GM23338 (cell line): ENCODE measurements at regions not wholly inside any gene's neighbourhood (a gene's known extent, or its start where the extent isn't known, plus 50 kb on each side); places are given as distances from the start of the nearest gene placed in this dataset.
A peak's percentile ranks its signal among the peaks of the same experiment; 100 is the strongest.

Source experiments
- ATAC-seq: fragments of 200-7000 bp; cut with Tn5 transposase; 3 replicates; pipeline ENCODE4 v1.9.1; 2020
- DNase-seq: peaks from one replicate; pipeline ENCODE4 v3.0.0-alpha.2; 2015; ENCODE audit warnings: low spot score
- H2AFZ ChIP-seq: fragments of 200-600 bp; sonication (generic); 2 replicates; pipeline ENCODE4 v1.8.0; 2016; ENCODE audit warnings: antibody characterized with exemption, mild to moderate bottlenecking, moderate library complexity
- H3F3A ChIP-seq: fragments of 200-600 bp; sonication (generic); replicated peaks from 2 replicates; pipeline ENCODE4 v1.8.0; 2017; ENCODE audit warnings: antibody characterized with exemption, mixed run types, low read depth
- H3K27ac ChIP-seq: fragments of 200-600 bp; sonication (generic); 2 replicates; pipeline ENCODE4 v1.6.1; 2016; ENCODE audit warnings: low read depth
- H3K27me3 ChIP-seq: fragments of 200-600 bp; sonication (generic); 2 replicates; pipeline ENCODE4 v1.8.0; 2016; ENCODE audit warnings: mild to moderate bottlenecking, mixed run types, moderate library complexity; ENCODE audit not compliant: insufficient read depth
- H3K36me3 ChIP-seq: fragments of 200-600 bp; sonication (generic); 2 replicates; pipeline ENCODE4 v1.8.0; 2016; ENCODE audit warnings: mild to moderate bottlenecking; ENCODE audit not compliant: insufficient read depth
- H3K4me1 ChIP-seq: fragments of 200-600 bp; sonication (generic); 2 replicates; pipeline ENCODE4 v1.8.0; 2016; ENCODE audit warnings: mild to moderate bottlenecking, moderate library complexity; ENCODE audit not compliant: insufficient read depth
- H3K4me2 ChIP-seq: fragments of 200-600 bp; sonication (generic); 2 replicates; pipeline ENCODE4 v1.7.1; 2017; ENCODE audit warnings: mixed run types
- H3K4me3 ChIP-seq: fragments of 200-600 bp; sonication (generic); 2 replicates; pipeline ENCODE4 v1.6.1; 2016; ENCODE audit warnings: mixed run types
- H3K79me2 ChIP-seq: fragments of 200-600 bp; sonication (generic); replicated peaks from 2 replicates; pipeline ENCODE4 v1.8.0; 2017; ENCODE audit warnings: mild to moderate bottlenecking; ENCODE audit not compliant: insufficient read depth
- H3K9me2 ChIP-seq: fragments of 200-600 bp; sonication (generic); 2 replicates; pipeline ENCODE4 v1.8.0; 2017; ENCODE audit not compliant: insufficient read depth
- H4K20me1 ChIP-seq: fragments of 200-600 bp; sonication (generic); replicated peaks from 2 replicates; pipeline ENCODE4 v1.8.0; 2017; ENCODE audit warnings: mild to moderate bottlenecking; ENCODE audit not compliant: insufficient read depth
- H3K27ac Mint-ChIP-seq: 2 replicates; pipeline ENCODE4 v1.8.0; 2020; ENCODE audit warnings: inconsistent platforms, mild to moderate bottlenecking, moderate library complexity, mixed read lengths
- H3K27me3 Mint-ChIP-seq: 3 replicates; pipeline ENCODE4 v1.8.0; 2022; ENCODE audit warnings: low read depth, mild to moderate bottlenecking, moderate library complexity, mixed read lengths, inconsistent platforms; ENCODE audit not compliant: insufficient read depth, poor library complexity
- H3K36me3 Mint-ChIP-seq: 3 replicates; pipeline ENCODE4 v1.8.0; 2021; ENCODE audit warnings: low read depth, mild to moderate bottlenecking, inconsistent platforms, moderate library complexity, mixed read lengths
- H3K4me1 Mint-ChIP-seq: 3 replicates; pipeline ENCODE4 v1.8.0; 2020; ENCODE audit warnings: mild to moderate bottlenecking, inconsistent platforms, mixed read lengths
- H3K4me3 Mint-ChIP-seq: 3 replicates; pipeline ENCODE4 v1.8.0; 2021; ENCODE audit warnings: moderate library complexity, mild to moderate bottlenecking, inconsistent platforms, mixed read lengths
- H3K9me3 Mint-ChIP-seq: 3 replicates; pipeline ENCODE4 v1.8.0; 2020; ENCODE audit warnings: moderate library complexity, mild to moderate bottlenecking, inconsistent platforms, mixed read lengths
- CREB1 ChIP-seq: fragments of 250-450 bp; sonication (Bioruptor Pico); IDR thresholded peaks from 2 replicates; pipeline ENCODE4 v1.5.0; 2020; ENCODE audit warnings: low read depth, mild to moderate bottlenecking, moderate library complexity
- CTCF ChIP-seq, 2 experiments: fragments of 200-600 bp in 1 of 2; sonication (generic) in 1 of 2; conservative IDR thresholded peaks; 2 replicates each; pipeline versions ENCODE4 v1.5.1 to v1.6.1; 2016 to 2017; ENCODE audit warnings: antibody characterized with exemption in 2 of 2, low read depth in 2 of 2, mild to moderate bottlenecking in 2 of 2, moderate library complexity in 1 of 2
- ETS1 ChIP-seq: IDR thresholded peaks from 2 replicates; pipeline ENCODE4 v1.6.1; 2016; ENCODE audit warnings: antibody characterized with exemption
- EZH2 ChIP-seq: fragments of 200-600 bp; sonication (generic); IDR thresholded peaks from one replicate; pipeline ENCODE4 v1.8.0; 2017; ENCODE audit warnings: antibody characterized with exemption, mild to moderate bottlenecking, low read depth; ENCODE audit not compliant: unreplicated experiment
- EZH2phosphoT487 ChIP-seq: fragments of 200-600 bp; sonication (generic); IDR thresholded peaks from one replicate; pipeline ENCODE4 v1.8.1; 2018; ENCODE audit warnings: antibody characterized with exemption; ENCODE audit not compliant: unreplicated experiment
- JUNB ChIP-seq: IDR thresholded peaks from one replicate; pipeline ENCODE4 v1.6.1; 2016; ENCODE audit warnings: antibody characterized with exemption; ENCODE audit not compliant: unreplicated experiment
- NANOG ChIP-seq: IDR thresholded peaks from 2 replicates; pipeline ENCODE4 v1.6.1; 2016; ENCODE audit warnings: antibody characterized with exemption, borderline replicate concordance
- POLR2AphosphoS5 ChIP-seq: IDR thresholded peaks from 2 replicates; pipeline ENCODE4 v1.6.1; 2016; ENCODE audit warnings: antibody characterized with exemption, low read depth
- REST ChIP-seq: IDR thresholded peaks from one replicate; pipeline ENCODE4 v1.6.1; 2018; ENCODE audit warnings: antibody characterized with exemption; ENCODE audit not compliant: unreplicated experiment
- STAT1 ChIP-seq: IDR thresholded peaks from one replicate; pipeline ENCODE4 v1.6.1; 2016; ENCODE audit warnings: antibody characterized with exemption; ENCODE audit not compliant: unreplicated experiment
- ZNF114 ChIP-seq: fragments of 250-450 bp; sonication (Bioruptor Pico); IDR thresholded peaks from 2 replicates; pipeline ENCODE4 v1.5.0; 2020; ENCODE audit warnings: mild to moderate bottlenecking, moderate library complexity
- ZNF331 ChIP-seq: fragments of 250-450 bp; sonication (Bioruptor Pico); IDR thresholded peaks from 2 replicates; pipeline ENCODE4 v1.5.0; 2020; ENCODE audit warnings: low read depth, mild to moderate bottlenecking, moderate library complexity
- ZNF462 ChIP-seq: fragments of 250-450 bp; sonication (Bioruptor Pico); IDR thresholded peaks from 2 replicates; pipeline ENCODE4 v1.5.0; 2020; ENCODE audit warnings: mild to moderate bottlenecking, moderate library complexity

- Histone ChIP-seq H3K4me3 (no peak overlapping the region), H3K9me2 (0 out of 2 replicates have a peak, but pooled peaks cover 3% of the 10 kb centered on the region), H2AFZ (peak overlapping the region; percentile 6; the same call in 1 of the 2 replicates), H3K27ac (no peak overlapping the region), H3K4me1 (no peaks in the 10 kb centered on the region), H3K79me2 (no peaks in the 10 kb centered on the region), H3K4me2 (no peak overlapping the region), H3K27me3 (no peaks in the 10 kb centered on the region), H3K36me3 (peaks cover 3% of the 10 kb centered on the region; the same call in 1 of the 2 replicates), H4K20me1 (no peaks in the 10 kb centered on the region), H3F3A (no peaks in the 10 kb centered on the region)
- TF ChIP-seq ETS1 (no peak), JUNB (no peak), ZNF331 (CRISPR knock-in tag) (no peak), ZNF462 (CRISPR knock-in tag) (no peak), CREB1 (no peak), REST (no peak), NANOG (no peak), STAT1 (no peak), EZH2 (no peak), ZNF114 (CRISPR knock-in tag) (no peak), CTCF (conservative IDR thresholded peaks at IDR 0.05; ENCODE audit: low read depth in 2 of 2) (no peak), EZH2phosphoT487 (no peak), POLR2AphosphoS5 (no peak)
- H3K27me3 Mint-ChIP-seq: peaks cover 2% of the 10 kb centered on the region
- 0 out of 2 replicates have a peak overlapping the region, but pooled peaks have one; percentile 84 for H3K27ac Mint-ChIP-seq
- ATAC-seq (peak; percentile 39; the same call in 2 of the 3 replicates), DNase-seq (peak; percentile 2)
- peaks cover 13% of the 10 kb centered on the region; the same call in 2 of the 3 replicates for H3K4me1 Mint-ChIP-seq
- H3K36me3 Mint-ChIP-seq: peaks cover 16% of the 10 kb centered on the region
- peaks cover 21% of the 10 kb centered on the region for H3K9me3 Mint-ChIP-seq
- no peak overlapping the region for H3K4me3 Mint-ChIP-seq
These were observed 1722.1 kb upstream of the PCDH10 start for GRCh38 chr4:131427000-131427399.
